Mucosa of descending colon (tissue), 3 donors: ENCODE measurements at regions not wholly inside any gene's neighbourhood (a gene's known extent, or its start where the extent isn't known, plus 50 kb on each side); places are given as distances from the start of the nearest gene placed in this dataset.

Source experiments
- ATAC-seq: fragments of 200-7000 bp; cut with Tn5 transposase; one replicate; pipeline ENCODE4 v1.9.1; 2020; ENCODE audit warnings: mild to moderate bottlenecking, moderate library complexity
- DNase-seq, 3 donors: peaks; one replicate each; pipeline ENCODE4 v3.0.0-alpha.2; 2020
- H3K36me3 ChIP-seq: fragments of 200-600 bp; one replicate; pipeline ENCODE4 v1.8.0; 2021; ENCODE audit warnings: low read depth, mild to moderate bottlenecking
- H3K4me1 ChIP-seq: fragments of 200-600 bp; one replicate; pipeline ENCODE4 v1.8.0; 2021; ENCODE audit warnings: low read depth, mild to moderate bottlenecking
- H3K4me3 ChIP-seq: fragments of 200-600 bp; one replicate; pipeline ENCODE4 v1.8.0; 2021; ENCODE audit warnings: mild to moderate bottlenecking
- H3K9me3 ChIP-seq: fragments of 200-600 bp; one replicate; pipeline ENCODE4 v1.8.0; 2021; ENCODE audit warnings: mild to moderate bottlenecking
- intact Hi-C, 2 donors: fragments of 100-400 bp; cut with DNase I in 1 of 2; cut with micrococcal nuclease in 1 of 2; formaldehyde crosslinking; loops; one replicate each; pipeline versions ENCODE4 v1.11.0 to v1.11.1; 2022; cut with DNase I, micrococcal nuclease
- TF ChIP-seq, protein P1 (sequence below): fragments of 200-600 bp; IDR thresholded peaks from one replicate; pipeline ENCODE4 v1.8.0; 2022; ENCODE audit warnings: antibody characterized with exemption, mild to moderate bottlenecking
- donor health status: DM: no; HTN: no; CAD: no; lungs with moderate emphysema.
- donor health status: DM: no; HTN: no; CAD: no.
- donor health status: DM: no; HTN: yes; CAD: no.

DNA sequence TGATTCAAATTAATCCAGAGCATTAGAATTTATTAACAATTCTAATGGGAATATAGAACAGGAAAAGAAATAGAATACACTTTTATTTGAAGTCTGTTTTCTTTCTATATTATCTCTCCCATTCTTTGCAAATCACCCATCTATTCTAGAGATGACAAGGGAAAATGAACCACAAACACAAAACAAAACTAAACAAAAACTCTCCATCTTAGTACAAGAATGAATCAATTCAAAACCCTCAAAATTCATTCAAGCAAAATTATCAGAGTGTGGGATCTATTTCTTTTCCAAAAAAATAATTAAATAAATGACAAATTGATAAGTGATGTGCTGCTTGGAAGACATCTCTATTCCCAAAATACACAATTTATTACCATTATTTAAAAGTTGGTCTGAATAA is 400.1 kb upstream of the NWD2 start:
- no peaks in the 10 kb centered on the region for H3K4me1 ChIP-seq

DNA sequence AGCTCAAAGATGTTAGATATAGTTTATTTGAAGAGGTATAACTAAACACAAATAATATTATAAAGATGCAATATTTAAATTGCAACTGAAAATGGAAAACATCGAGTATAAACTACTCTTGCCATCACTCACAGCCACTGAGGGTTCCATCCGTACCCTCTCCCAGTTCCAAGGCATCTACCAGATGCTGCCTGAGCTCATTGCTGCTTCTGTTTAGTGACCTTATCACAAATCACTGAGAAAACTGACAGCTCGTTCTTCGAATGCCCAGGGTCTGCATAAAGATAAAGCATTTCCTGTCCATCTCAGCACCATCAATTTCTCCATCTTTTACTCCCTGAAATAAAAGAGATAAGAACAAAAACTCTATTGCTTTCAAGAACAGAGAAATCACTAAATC is 391.7 kb upstream of the NWD2 start:
- ATAC-seq = no peak
- TF ChIP-seq, protein P1, sequence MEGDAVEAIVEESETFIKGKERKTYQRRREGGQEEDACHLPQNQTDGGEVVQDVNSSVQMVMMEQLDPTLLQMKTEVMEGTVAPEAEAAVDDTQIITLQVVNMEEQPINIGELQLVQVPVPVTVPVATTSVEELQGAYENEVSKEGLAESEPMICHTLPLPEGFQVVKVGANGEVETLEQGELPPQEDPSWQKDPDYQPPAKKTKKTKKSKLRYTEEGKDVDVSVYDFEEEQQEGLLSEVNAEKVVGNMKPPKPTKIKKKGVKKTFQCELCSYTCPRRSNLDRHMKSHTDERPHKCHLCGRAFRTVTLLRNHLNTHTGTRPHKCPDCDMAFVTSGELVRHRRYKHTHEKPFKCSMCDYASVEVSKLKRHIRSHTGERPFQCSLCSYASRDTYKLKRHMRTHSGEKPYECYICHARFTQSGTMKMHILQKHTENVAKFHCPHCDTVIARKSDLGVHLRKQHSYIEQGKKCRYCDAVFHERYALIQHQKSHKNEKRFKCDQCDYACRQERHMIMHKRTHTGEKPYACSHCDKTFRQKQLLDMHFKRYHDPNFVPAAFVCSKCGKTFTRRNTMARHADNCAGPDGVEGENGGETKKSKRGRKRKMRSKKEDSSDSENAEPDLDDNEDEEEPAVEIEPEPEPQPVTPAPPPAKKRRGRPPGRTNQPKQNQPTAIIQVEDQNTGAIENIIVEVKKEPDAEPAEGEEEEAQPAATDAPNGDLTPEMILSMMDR = no peak
- Histone ChIP-seq H3K4me1 (no peaks in the 10 kb centered on the region), H3K4me3 (no peak overlapping the region), H3K9me3 (no peaks in the 10 kb centered on the region), H3K36me3 (no peaks in the 10 kb centered on the region)
- intact Hi-C loops = no loop called here
- no peak for DNase-seq

More for the DNA sequence above, 400.1 kb upstream of the NWD2 start:
- DNase-seq (no peak), ATAC-seq (no peak)
- TF ChIP-seq, protein P1 = no peak
- Histone ChIP-seq H3K36me3 (no peaks in the 10 kb centered on the region), H3K4me3 (no peak overlapping the region), H3K9me3 (no peaks in the 10 kb centered on the region)
- intact Hi-C loops = no loop called here

DNA sequence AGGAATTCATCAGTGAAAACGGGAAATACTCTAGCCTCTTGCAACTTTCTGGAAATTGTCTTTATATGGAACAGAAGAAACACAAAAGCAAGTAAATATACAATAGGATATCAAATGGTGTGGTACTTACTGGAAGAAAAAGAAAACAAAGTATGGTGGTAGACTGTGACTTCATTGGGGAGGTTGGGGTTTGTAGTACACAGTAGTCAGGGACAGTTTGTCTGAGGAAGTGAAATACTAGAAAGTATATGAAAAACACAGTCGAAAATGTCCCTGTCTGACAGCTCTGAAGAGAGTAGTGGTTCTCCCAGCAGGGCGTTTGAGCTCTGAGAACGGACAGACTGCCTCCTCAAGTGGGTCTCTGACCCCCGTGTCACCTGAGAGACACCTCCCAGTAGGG is 390.0 kb upstream of the NWD2 start:
- H3K36me3 ChIP-seq = no peaks in the 10 kb centered on the region
- TF ChIP-seq, protein P1 = no peak
- H3K9me3 ChIP-seq = no peaks in the 10 kb centered on the region
- intact Hi-C loops = no loop called here
- H3K4me1 ChIP-seq = no peaks in the 10 kb centered on the region
- H3K4me3 ChIP-seq = no peak overlapping the region
- ATAC-seq (no peak), DNase-seq (no peak)

DNA sequence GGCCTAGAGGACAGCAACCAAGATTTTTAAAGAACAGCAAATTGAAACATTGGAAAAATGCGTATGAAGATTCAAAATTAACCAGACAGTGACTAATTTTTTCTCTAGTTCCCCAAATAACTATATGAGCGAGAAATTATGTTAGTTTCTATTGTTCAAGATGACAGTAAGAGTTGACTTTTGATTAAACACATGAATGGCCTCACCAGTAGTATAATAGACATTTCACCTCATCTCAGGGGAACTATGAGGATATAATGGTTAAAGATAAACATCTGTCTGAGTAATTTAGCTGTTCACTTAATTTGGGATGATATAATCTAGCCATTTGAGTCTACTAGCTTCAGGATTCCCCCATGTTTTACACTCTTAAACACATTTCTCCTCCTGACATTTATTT is 380.9 kb upstream of the NWD2 start:
- Histone ChIP-seq H3K36me3 (no peaks in the 10 kb centered on the region), H3K9me3 (no peaks in the 10 kb centered on the region), H3K4me3 (no peak overlapping the region), H3K4me1 (no peaks in the 10 kb centered on the region)
- intact Hi-C loops = no loop called here
- no peak for ATAC-seq
- DNase-seq = no peak
- TF ChIP-seq, protein P1 = no peak

DNA sequence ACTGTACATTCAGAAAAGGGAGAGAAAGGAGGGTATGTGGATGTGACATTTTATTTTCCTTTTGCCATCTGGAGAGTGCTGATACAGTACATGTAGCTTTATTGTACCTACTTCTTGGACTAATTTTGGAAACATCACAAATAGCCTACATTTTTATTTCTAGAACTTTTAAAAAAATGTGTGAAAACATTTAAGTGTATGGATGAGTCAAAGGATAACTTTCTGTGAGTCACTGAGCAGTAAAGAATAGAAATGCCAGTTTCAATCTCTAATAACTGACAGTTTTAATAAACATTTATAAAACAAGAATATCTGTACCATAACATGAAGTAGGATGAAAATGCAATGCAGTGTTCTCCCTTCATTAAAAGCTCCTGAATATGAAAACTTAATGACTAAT is 374.4 kb upstream of the NWD2 start:
- Histone ChIP-seq H3K36me3 (no peaks in the 10 kb centered on the region), H3K4me3 (no peak overlapping the region), H3K4me1 (no peaks in the 10 kb centered on the region), H3K9me3 (no peaks in the 10 kb centered on the region)
- intact Hi-C loops = no loop called here
- DNase-seq (no peak), ATAC-seq (no peak)
- TF ChIP-seq, protein P1 = no peak

DNA sequence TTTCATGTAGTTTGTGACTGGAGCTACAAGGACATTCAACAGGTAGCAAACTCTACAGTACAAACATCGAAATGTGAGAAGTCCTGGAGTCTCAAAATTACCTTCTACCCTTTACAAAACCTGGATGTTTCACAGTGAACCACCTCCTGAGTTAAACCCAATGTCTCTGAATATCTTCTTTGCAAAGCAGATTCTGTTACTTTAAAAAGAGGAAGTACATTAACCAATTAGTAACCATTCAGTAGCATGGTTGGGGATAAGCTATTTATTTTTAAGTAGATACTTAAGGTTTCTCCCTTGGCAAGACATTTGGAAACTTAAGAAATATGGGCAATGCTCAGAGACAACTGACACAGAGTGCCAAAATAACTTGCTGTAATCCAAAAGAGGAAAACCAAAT is 371.9 kb upstream of the NWD2 start:
- intact Hi-C loops = no loop called here
- ATAC-seq = no peak
- H3K9me3 ChIP-seq = no peaks in the 10 kb centered on the region

More for the DNA sequence above, 371.9 kb upstream of the NWD2 start:
- no peak for DNase-seq
- Histone ChIP-seq H3K4me1 (no peaks in the 10 kb centered on the region), H3K4me3 (no peak overlapping the region), H3K36me3 (no peaks in the 10 kb centered on the region)
- TF ChIP-seq, protein P1 = no peak
